Ishikawa (cell line): ENCODE measurements at regions not wholly inside any gene's neighbourhood (a gene's known extent, or its start where the extent isn't known, plus 50 kb on each side); places are given as distances from the start of the nearest gene placed in this dataset.

Experiments
- CEBPB ChIP-seq: IDR thresholded peaks from 2 replicates; pipeline ENCODE4 v1.6.1; 2012
- CREB1 ChIP-seq: IDR thresholded peaks from 2 replicates; pipeline ENCODE4 v1.6.1; 2012; ENCODE audit warnings: low read depth
- EGR1 ChIP-seq: IDR thresholded peaks from 2 replicates; pipeline ENCODE4 v1.6.1; 2012
- EP300 ChIP-seq: IDR thresholded peaks from 2 replicates; pipeline ENCODE4 v1.6.1; 2012; ENCODE audit warnings: borderline replicate concordance
- FOXM1 ChIP-seq: IDR thresholded peaks from 2 replicates; pipeline ENCODE4 v1.6.1; 2012; ENCODE audit warnings: low read depth, borderline replicate concordance
- MAX ChIP-seq: IDR thresholded peaks from 2 replicates; pipeline ENCODE4 v1.6.1; 2012
- NFIC ChIP-seq: IDR thresholded peaks from 2 replicates; pipeline ENCODE4 v1.6.1; 2012
- RAD21 ChIP-seq: IDR thresholded peaks from 2 replicates; pipeline ENCODE4 v1.6.1; 2012; ENCODE audit warnings: low read depth
- REST ChIP-seq: IDR thresholded peaks from 2 replicates; pipeline ENCODE4 v1.6.1; 2012; ENCODE audit warnings: low read depth, mild to moderate bottlenecking
- TAF1 ChIP-seq: IDR thresholded peaks from 2 replicates; pipeline ENCODE4 v1.6.1; 2012; ENCODE audit warnings: low read depth, mild to moderate bottlenecking
- TCF12 ChIP-seq: IDR thresholded peaks from 2 replicates; pipeline ENCODE4 v1.6.1; 2012; ENCODE audit warnings: low read depth
- TEAD4 ChIP-seq: IDR thresholded peaks from 2 replicates; pipeline ENCODE4 v1.6.1; 2012
- USF1 ChIP-seq: IDR thresholded peaks from 2 replicates; pipeline ENCODE4 v1.6.1; 2012
- YY1 ChIP-seq: IDR thresholded peaks from 2 replicates; pipeline ENCODE4 v1.6.1; 2012; ENCODE audit warnings: low read depth
- ZBTB7A ChIP-seq: IDR thresholded peaks from 2 replicates; pipeline ENCODE4 v1.6.1; 2012; ENCODE audit warnings: low read depth

GRCh38 chr6:125526007-125526720 is 223.3 kb upstream of the HEY2 start:
- no peak for TF ChIP-seq EP300
- no peak for TF ChIP-seq FOXM1
- no peak for TF ChIP-seq YY1
- no peak for TF ChIP-seq TEAD4
- no peak for TF ChIP-seq USF1
- TF ChIP-seq NFIC = no peak
- no peak for TF ChIP-seq RAD21
- no peak for TF ChIP-seq REST
- no peak for TF ChIP-seq EGR1
- no peak for TF ChIP-seq CREB1

- TF ChIP-seq REST = no peak
- TF ChIP-seq CREB1 = no peak
- TF ChIP-seq RAD21 = no peak
- no peak for TF ChIP-seq TAF1
- TF ChIP-seq USF1 = no peak
- no peak for TF ChIP-seq NFIC
Measured at GRCh38 chr6:125528621-125529041, 220.8 kb upstream of the HEY2 start.

GRCh38 chr6:125529061-125529460 is 220.4 kb upstream of the HEY2 start:
- no peak for TF ChIP-seq FOXM1
- no peak for TF ChIP-seq MAX
- no peak for TF ChIP-seq EP300
- no peak for TF ChIP-seq YY1
- no peak for TF ChIP-seq USF1
- TF ChIP-seq RAD21 = no peak
- no peak for TF ChIP-seq NFIC
- TF ChIP-seq TAF1 = no peak

- TF ChIP-seq TCF12 (no peak), EGR1 (no peak), EP300 (no peak), MAX (no peak), CEBPB (no peak), ZBTB7A (no peak), TEAD4 (no peak)
Measured at GRCh38 chr6:125533710-125534397, 215.6 kb upstream of the HEY2 start.

GRCh38 chr6:125534430-125535263 is 214.8 kb upstream of the HEY2 start:
- no peak for TF ChIP-seq FOXM1
- TF ChIP-seq CREB1 = no peak
- TF ChIP-seq REST = no peak
- TF ChIP-seq YY1 = no peak
- TF ChIP-seq TAF1 = no peak
- no peak for TF ChIP-seq ZBTB7A
- no peak for TF ChIP-seq TCF12
- TF ChIP-seq MAX = no peak
- no peak for TF ChIP-seq RAD21
- TF ChIP-seq USF1 = no peak
- TF ChIP-seq NFIC = no peak
- no peak for TF ChIP-seq TEAD4
- TF ChIP-seq EGR1 = no peak
- TF ChIP-seq CEBPB = no peak
- no peak for TF ChIP-seq EP300
